BE2C (cell line): ENCODE measurements at regions not wholly inside any gene's neighbourhood (a gene's known extent, or its start where the extent isn't known, plus 50 kb on each side); places are given as distances from the start of the nearest gene placed in this dataset.
A peak's percentile ranks its signal among the peaks of the same experiment; 100 is the strongest.
"Not testable (repeated sequence)": the region's sequence is repeated elsewhere in the genome, so short reads cannot be mapped to it uniquely, and the experiment has no call there.

ENCODE experiments used
- DNase-seq: peaks from one replicate; pipeline ENCODE4 v3.0.0-alpha.2; 2020
- H3K27me3 ChIP-seq: fragments of 250-450 bp; sonication (Bioruptor Pico); 2 replicates; pipeline ENCODE4 v1.5.1; 2020; ENCODE audit warnings: mild to moderate bottlenecking
- H3K36me3 ChIP-seq: fragments of 250-450 bp; sonication (Bioruptor Pico); 2 replicates; pipeline ENCODE4 v1.5.1; 2020; ENCODE audit warnings: mild to moderate bottlenecking
- H3K4me1 ChIP-seq: fragments of 250-450 bp; sonication (Bioruptor Pico); 2 replicates; pipeline ENCODE4 v1.5.1; 2020
- H3K4me3 ChIP-seq: 2 replicates; pipeline ENCODE4 v1.5.1; 2011; ENCODE audit warnings: low read depth, low read length
- H3K9me3 ChIP-seq: fragments of 250-450 bp; sonication (Bioruptor Pico); 2 replicates; pipeline ENCODE4 v1.5.1; 2020
- CTCF ChIP-seq: IDR thresholded peaks from 2 replicates; pipeline ENCODE4 v1.5.1; 2012; ENCODE audit warnings: mild to moderate bottlenecking, low read depth, low read length

GRCh38 chr7:79770063-79770462, 316.6 kb upstream of the MAGI2 start:
- no peaks in the 10 kb centered on the region for H3K9me3 ChIP-seq
- no peaks in the 10 kb centered on the region for H3K4me1 ChIP-seq
- DNase-seq = no peak
- H3K4me3 ChIP-seq = no peak overlapping the region
- H3K36me3 ChIP-seq = no peaks in the 10 kb centered on the region
- H3K27me3 ChIP-seq = no peaks in the 10 kb centered on the region
- TF ChIP-seq CTCF = no peak

- H3K36me3 ChIP-seq, H3K4me3 ChIP-seq, DNase-seq, H3K9me3 ChIP-seq, H3K27me3 ChIP-seq, H3K4me1 ChIP-seq: not testable (repeated sequence)
These were observed 314.6 kb upstream of the MAGI2 start for GRCh38 chr7:79767876-79768560.

- not testable (repeated sequence) for DNase-seq, H3K9me3 ChIP-seq, H3K36me3 ChIP-seq, H3K4me3 ChIP-seq, H3K4me1 ChIP-seq, H3K27me3 ChIP-seq
These were observed 313.7 kb upstream of the MAGI2 start for GRCh38 chr7:79767192-79767591.

GRCh38 chr7:79761876-79762429, 308.5 kb upstream of the MAGI2 start:
- Histone ChIP-seq H3K27me3 (no peaks in the 10 kb centered on the region), H3K4me3 (no peak overlapping the region), H3K4me1 (peaks cover 8% of the 10 kb centered on the region), H3K9me3 (no peaks in the 10 kb centered on the region; the same call in 1 of the 2 replicates), H3K36me3 (no peaks in the 10 kb centered on the region)
- DNase-seq = peak; percentile 58
- TF ChIP-seq CTCF = no peak

GRCh38 chr7:79750941-79751340, 297.5 kb upstream of the MAGI2 start:
- H3K4me1 ChIP-seq, H3K27me3 ChIP-seq, H3K9me3 ChIP-seq, H3K4me3 ChIP-seq, DNase-seq, H3K36me3 ChIP-seq: not testable (repeated sequence)

GRCh38 chr7:79749856-79750255, 296.4 kb upstream of the MAGI2 start:
- Histone ChIP-seq H3K9me3 (no peaks in the 10 kb centered on the region), H3K4me1 (no peaks in the 10 kb centered on the region), H3K4me3 (no peak overlapping the region), H3K36me3 (no peaks in the 10 kb centered on the region), H3K27me3 (no peaks in the 10 kb centered on the region)
- no peak for TF ChIP-seq CTCF
- no peak for DNase-seq

- no peaks in the 10 kb centered on the region for H3K27me3 ChIP-seq
- H3K9me3 ChIP-seq = no peaks in the 10 kb centered on the region
- peak; percentile 65 for TF ChIP-seq CTCF
- no peaks in the 10 kb centered on the region for H3K36me3 ChIP-seq
- H3K4me3 ChIP-seq = no peak overlapping the region
- no peak for DNase-seq
- no peaks in the 10 kb centered on the region for H3K4me1 ChIP-seq
These were observed 288.2 kb upstream of the MAGI2 start for GRCh38 chr7:79741684-79742083.
